ENCODE measurements at regions not wholly inside any gene's neighbourhood (a gene's known extent, or its start where the extent isn't known, plus 50 kb on each side); places are given as distances from the start of the nearest gene placed in this dataset.

DNA sequence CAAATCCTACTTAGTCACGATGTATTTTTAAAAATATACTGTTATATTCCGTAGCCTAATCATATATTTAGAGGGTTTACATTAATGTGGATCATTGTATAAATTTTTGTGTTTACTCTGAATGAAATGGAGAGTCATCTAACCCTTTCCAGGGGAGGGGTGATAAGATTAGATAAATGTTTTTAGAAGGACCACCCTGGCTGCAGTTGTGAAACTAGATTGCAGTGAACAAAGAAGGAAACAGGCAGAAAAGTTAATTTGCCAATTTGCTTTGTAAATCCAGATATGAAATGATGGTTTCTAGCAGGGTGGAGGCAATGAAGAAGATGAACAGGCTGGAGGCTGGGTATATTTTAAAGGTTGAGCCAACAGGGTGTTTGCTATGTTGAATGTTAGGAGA, 477.7 kb upstream of the ZMIZ1 start:
- no peak overlapping the region for H3K27ac Mint-ChIP-seq
- POLR2A ChIA-PET = no interaction called here
- H3K4me3 ChIP-seq (ENCODE audit: low read length) = no peak overlapping the region
- CTCF ChIA-PET = no interaction called here
- no peaks in the 10 kb centered on the region for H3K27me3 ChIP-seq (ENCODE audit: insufficient read depth, low read length, poor library complexity, severe bottlenecking)
- H3K27ac ChIP-seq (ENCODE audit: low read depth, low read length) = no peak overlapping the region
- no peaks in the 10 kb centered on the region for H3K4me1 ChIP-seq (ENCODE audit: insufficient read depth, low read length)
- no peaks in the 10 kb centered on the region for H3K9me3 ChIP-seq (ENCODE audit: low read length)
- no peaks in the 10 kb centered on the region for H3K4me1 Mint-ChIP-seq
- no peak for DNase-seq
- no peaks in the 10 kb centered on the region for H3K36me3 Mint-ChIP-seq
- H3K4me3 Mint-ChIP-seq = no peak overlapping the region
- no peaks in the 10 kb centered on the region for H3K36me3 ChIP-seq (ENCODE audit: insufficient read depth, low read length)
- H3K9me3 Mint-ChIP-seq = no peaks in the 10 kb centered on the region
- H3K27me3 Mint-ChIP-seq = peaks cover 6 to 11% of the 10 kb centered on the region in 2 donors

DNA sequence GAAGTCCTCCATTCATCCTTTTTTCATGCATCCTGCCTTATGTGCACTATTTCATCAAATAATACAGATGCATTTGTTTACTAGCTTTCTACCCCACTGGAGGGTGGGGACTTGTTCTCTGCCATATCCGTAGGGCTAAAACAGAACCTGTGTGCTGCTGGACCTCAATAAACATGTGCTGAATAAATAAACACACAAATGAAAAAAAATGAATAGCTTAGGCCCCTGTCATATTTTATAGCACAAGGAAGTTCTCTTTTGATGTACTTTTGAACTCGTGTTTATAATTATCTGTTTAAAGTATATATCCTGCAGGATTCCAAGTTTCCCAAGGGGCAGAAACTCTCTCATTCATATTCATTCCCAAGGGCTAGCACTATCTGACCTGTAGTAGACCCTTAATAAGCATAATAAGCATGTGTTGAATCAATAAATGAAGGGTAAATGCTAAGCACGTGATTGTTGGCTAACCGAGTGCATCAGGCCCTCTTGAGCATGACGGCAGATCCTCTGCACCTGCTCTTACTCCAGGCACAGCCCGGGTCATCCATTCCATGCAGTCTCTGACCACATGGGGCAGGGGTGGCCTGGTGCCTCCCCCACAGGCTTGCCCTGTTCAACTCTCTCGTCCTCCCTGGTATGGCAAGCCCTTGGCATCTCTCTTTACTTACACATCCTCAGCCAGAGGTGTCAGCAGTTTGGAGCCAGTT, 474.1 kb upstream of the ZMIZ1 start:
- no peaks in the 10 kb centered on the region for H3K36me3 ChIP-seq (ENCODE audit: insufficient read depth, low read length)
- no peaks in the 10 kb centered on the region for H3K27me3 ChIP-seq (ENCODE audit: insufficient read depth, low read length, poor library complexity, severe bottlenecking)
- Mint-ChIP-seq H3K4me3 (peak overlapping the region in 1 of 7 donors; percentile 52), H3K36me3 (no peaks in the 10 kb centered on the region), H3K9me3 (no peaks in the 10 kb centered on the region), H3K27me3 (peaks cover 12 to 28% of the 10 kb centered on the region in 2 donors), H3K4me1 (no peaks in the 10 kb centered on the region), H3K27ac (no peak overlapping the region)
- CTCF ChIA-PET = no interaction called here
- no peak overlapping the region for H3K27ac ChIP-seq (ENCODE audit: low read depth, low read length)
- no peaks in the 10 kb centered on the region for H3K9me3 ChIP-seq (ENCODE audit: low read length)
- DNase-seq = no peak
- POLR2A ChIA-PET = no interaction called here
- no peak overlapping the region for H3K4me3 ChIP-seq (ENCODE audit: low read length)
- no peaks in the 10 kb centered on the region for H3K4me1 ChIP-seq (ENCODE audit: insufficient read depth, low read length)

DNA sequence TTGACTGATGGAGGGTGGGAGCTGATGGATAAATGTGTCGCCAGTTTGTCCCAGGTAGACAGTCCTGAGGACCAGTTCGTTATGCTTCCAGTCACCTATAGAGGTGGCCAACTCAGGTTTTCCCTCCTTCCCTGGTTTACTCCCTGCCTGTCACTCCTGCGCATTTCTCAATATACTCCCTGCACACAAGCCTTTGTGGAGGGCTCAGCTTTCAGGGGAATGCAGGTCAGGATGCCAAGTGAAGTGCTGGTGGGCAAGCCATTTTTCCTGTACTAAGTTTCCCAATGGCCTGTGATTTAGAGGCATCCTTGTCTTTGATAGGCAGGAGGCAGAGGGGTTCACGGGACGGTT, 473.5 kb upstream of the ZMIZ1 start:
- H3K9me3 Mint-ChIP-seq = no peaks in the 10 kb centered on the region
- no peak for DNase-seq
- no peaks in the 10 kb centered on the region for H3K9me3 ChIP-seq (ENCODE audit: low read length)
- H3K36me3 Mint-ChIP-seq = no peaks in the 10 kb centered on the region
- no peak overlapping the region for H3K27ac Mint-ChIP-seq
- H3K27me3 Mint-ChIP-seq = peaks cover 12 to 28% of the 10 kb centered on the region in 2 donors
- H3K36me3 ChIP-seq (ENCODE audit: insufficient read depth, low read length) = no peaks in the 10 kb centered on the region
- ChIA-PET CTCF (no interaction called here), POLR2A (no interaction called here)
- no peaks in the 10 kb centered on the region for H3K4me1 ChIP-seq (ENCODE audit: insufficient read depth, low read length)
- no peaks in the 10 kb centered on the region for H3K4me1 Mint-ChIP-seq
- no peaks in the 10 kb centered on the region for H3K27me3 ChIP-seq (ENCODE audit: insufficient read depth, low read length, poor library complexity, severe bottlenecking)
- no peak overlapping the region for H3K27ac ChIP-seq (ENCODE audit: low read depth, low read length)
- no peak overlapping the region for H3K4me3 ChIP-seq (ENCODE audit: low read length)
- H3K4me3 Mint-ChIP-seq = peak overlapping the region in 1 of 7 donors; percentile 52

DNA sequence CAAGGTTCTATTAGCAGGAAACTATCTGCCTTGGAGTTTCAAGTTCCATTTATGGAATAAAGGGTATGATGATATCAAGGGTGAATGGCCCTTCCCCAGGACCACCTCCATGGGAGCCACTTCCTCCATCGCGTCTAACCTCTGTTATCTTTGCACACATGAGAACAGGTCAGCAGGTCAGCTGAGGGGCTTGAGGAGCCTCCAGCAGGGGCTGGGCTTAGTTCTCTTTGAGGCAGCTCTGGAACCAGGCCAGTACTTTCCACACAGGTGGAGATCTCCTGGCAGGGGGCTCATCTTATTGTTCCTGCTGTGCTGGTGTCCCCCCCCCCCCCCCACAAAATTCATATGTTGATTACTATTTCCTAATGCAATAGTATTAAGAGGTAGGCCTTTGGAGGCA, 472.2 kb upstream of the ZMIZ1 start:
- H3K9me3 Mint-ChIP-seq = no peaks in the 10 kb centered on the region
- no peak overlapping the region for H3K27ac Mint-ChIP-seq
- no peaks in the 10 kb centered on the region for H3K9me3 ChIP-seq (ENCODE audit: low read length)
- no peaks in the 10 kb centered on the region for H3K36me3 Mint-ChIP-seq
- H3K27me3 ChIP-seq (ENCODE audit: insufficient read depth, low read length, poor library complexity, severe bottlenecking) = no peaks in the 10 kb centered on the region
- no peak for DNase-seq
- no peak overlapping the region for H3K4me3 Mint-ChIP-seq
- no peak overlapping the region for H3K27ac ChIP-seq (ENCODE audit: low read depth, low read length)
- CTCF ChIA-PET = no interaction called here
- H3K36me3 ChIP-seq (ENCODE audit: insufficient read depth, low read length) = no peaks in the 10 kb centered on the region
- no peaks in the 10 kb centered on the region for H3K4me1 Mint-ChIP-seq
- H3K4me1 ChIP-seq (ENCODE audit: insufficient read depth, low read length) = no peaks in the 10 kb centered on the region
- POLR2A ChIA-PET = no interaction called here
- peaks cover 17 to 28% of the 10 kb centered on the region in 2 donors for H3K27me3 Mint-ChIP-seq
- no peak overlapping the region for H3K4me3 ChIP-seq (ENCODE audit: low read length)

DNA sequence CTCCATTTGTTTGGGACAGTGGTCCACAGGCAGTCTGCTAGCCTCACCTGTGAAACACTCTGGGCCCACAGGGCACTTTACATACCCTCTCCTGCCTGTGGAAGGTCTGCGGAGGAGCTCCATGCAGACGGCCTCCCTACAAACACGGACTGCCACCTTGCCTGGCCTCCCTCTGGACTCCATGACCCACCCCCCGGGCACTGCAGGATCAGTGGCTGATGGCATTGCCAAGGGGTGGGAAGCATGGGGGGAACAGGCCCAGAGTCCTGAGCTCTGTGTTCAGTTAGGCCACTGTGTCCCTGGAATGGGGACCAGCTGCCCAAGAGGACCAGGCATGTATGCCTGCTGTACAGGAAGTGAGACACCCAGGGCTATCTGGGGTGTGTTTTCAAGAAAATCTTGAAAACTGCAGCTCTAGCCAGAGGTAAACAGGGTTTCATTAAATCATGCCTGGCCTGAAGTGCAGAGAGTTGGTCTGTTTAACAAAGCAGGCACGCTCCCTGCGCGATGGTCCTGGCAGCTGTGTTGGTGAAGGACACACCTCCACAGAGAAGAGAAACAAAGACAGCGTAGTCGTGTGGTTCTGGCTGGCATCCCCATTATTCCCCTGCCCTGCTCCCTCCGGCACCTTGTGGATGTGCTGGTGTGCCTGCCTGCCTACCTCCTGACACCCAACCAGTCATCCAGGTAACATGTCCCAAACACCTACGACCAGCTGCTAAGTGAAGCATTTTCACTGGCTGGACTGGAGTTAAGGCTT, 470.8 kb upstream of the ZMIZ1 start:
- H3K4me1 Mint-ChIP-seq = no peaks in the 10 kb centered on the region
- no peaks in the 10 kb centered on the region for H3K36me3 Mint-ChIP-seq
- Histone ChIP-seq H3K9me3 (ENCODE audit: low read length) (no peaks in the 10 kb centered on the region), H3K4me3 (ENCODE audit: low read length) (no peak overlapping the region), H3K4me1 (ENCODE audit: insufficient read depth, low read length) (no peaks in the 10 kb centered on the region), H3K27ac (ENCODE audit: low read depth, low read length) (no peak overlapping the region), H3K27me3 (ENCODE audit: insufficient read depth, low read length, poor library complexity, severe bottlenecking) (no peaks in the 10 kb centered on the region), H3K36me3 (ENCODE audit: insufficient read depth, low read length) (no peaks in the 10 kb centered on the region)
- no peak for DNase-seq
- CTCF ChIA-PET = interaction anchor here (2.4 kb wide), 1 partner anchor 8 kb away, joined by 5 read pairs; no protein-coding TSS in a partner anchor
- POLR2A ChIA-PET = no interaction called here
- H3K9me3 Mint-ChIP-seq = no peaks in the 10 kb centered on the region
- peaks cover 17 to 23% of the 10 kb centered on the region in 2 donors for H3K27me3 Mint-ChIP-seq
- no peak overlapping the region for H3K4me3 Mint-ChIP-seq
- no peak overlapping the region for H3K27ac Mint-ChIP-seq

DNA sequence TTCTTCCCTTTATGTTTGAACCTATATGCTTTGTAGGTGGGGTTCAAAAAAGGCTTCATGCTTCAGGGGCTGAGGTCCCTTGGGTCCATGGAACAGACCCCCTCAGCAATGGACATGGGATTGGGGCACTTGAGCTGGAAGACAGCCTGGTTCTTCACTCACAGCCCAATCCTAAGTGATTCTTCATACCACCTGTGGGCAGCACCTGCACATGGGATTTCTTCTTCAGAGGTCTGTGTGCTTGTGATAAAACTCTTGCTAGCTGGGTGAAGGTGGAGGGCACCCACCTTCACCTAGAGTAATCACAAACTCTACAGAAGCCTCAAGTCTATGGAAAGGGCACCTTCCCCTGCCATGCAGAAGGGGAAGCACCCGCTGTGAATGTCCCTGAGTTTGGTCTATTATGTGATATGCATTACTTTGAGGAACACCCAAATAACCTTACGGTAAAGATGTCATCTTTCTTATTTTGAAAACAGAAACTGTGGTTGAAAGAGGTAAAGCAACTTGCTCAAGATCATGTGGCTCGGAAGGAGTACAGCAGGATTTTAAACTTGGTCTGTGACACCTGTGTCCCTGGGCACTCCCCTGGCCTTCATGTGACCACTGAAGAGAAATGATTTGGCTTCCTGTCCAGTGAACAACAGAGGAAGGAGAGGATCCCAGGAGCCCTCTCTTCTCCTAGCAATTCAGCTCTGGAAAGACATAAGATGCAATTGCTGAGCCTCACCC, 469.5 kb upstream of the ZMIZ1 start:
- H3K27me3 ChIP-seq (ENCODE audit: insufficient read depth, low read length, poor library complexity, severe bottlenecking) = no peaks in the 10 kb centered on the region
- POLR2A ChIA-PET = no interaction called here
- DNase-seq = no peak

DNA sequence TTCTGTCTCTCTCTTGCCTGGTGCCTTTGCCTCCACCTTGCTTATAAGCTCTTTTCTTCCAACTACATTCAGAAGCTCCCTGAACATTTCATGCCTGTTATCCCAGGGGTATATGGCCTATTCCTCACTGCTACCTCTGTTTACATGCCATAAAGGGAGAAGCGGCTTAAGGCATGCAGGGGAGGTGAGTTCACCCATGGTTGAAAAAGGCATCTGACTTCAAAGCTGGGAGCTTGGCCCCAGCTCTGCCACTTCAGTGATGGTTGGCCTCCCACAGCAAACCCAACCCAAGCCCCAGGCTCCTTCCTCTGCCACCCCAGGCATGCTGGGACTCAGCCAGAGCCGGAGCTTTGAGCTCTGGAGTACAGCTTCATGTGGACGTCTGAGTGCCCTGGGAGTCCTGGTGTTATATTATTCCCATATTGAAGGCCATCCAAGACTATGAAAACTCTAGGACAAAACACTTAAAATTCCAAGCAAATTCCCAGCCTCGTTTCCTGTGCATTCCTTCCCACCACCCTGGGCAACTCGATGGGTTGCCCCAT, 468.6 kb upstream of the ZMIZ1 start:
- Mint-ChIP-seq H3K4me1 (no peaks in the 10 kb centered on the region), H3K27me3 (peaks cover 21 to 23% of the 10 kb centered on the region in 2 donors), H3K9me3 (no peaks in the 10 kb centered on the region), H3K36me3 (no peaks in the 10 kb centered on the region), H3K4me3 (no peak overlapping the region), H3K27ac (no peak overlapping the region)
- Histone ChIP-seq H3K27ac (ENCODE audit: low read depth, low read length) (no peak overlapping the region), H3K27me3 (ENCODE audit: insufficient read depth, low read length, poor library complexity, severe bottlenecking) (no peaks in the 10 kb centered on the region), H3K9me3 (ENCODE audit: low read length) (no peaks in the 10 kb centered on the region), H3K36me3 (ENCODE audit: insufficient read depth, low read length) (no peaks in the 10 kb centered on the region), H3K4me1 (ENCODE audit: insufficient read depth, low read length) (no peaks in the 10 kb centered on the region), H3K4me3 (ENCODE audit: low read length) (no peak overlapping the region)
- CTCF ChIA-PET = interaction anchor here (2.4 kb wide), 1 partner anchor 10 kb away, joined by 5 read pairs; no protein-coding TSS in a partner anchor
- DNase-seq = no peak
- POLR2A ChIA-PET = no interaction called here

More for the DNA sequence above, 469.5 kb upstream of the ZMIZ1 start:
- H3K36me3 Mint-ChIP-seq = no peaks in the 10 kb centered on the region
- no peaks in the 10 kb centered on the region for H3K36me3 ChIP-seq (ENCODE audit: insufficient read depth, low read length)
- no peaks in the 10 kb centered on the region for H3K9me3 ChIP-seq (ENCODE audit: low read length)
- no peaks in the 10 kb centered on the region for H3K4me1 ChIP-seq (ENCODE audit: insufficient read depth, low read length)
- no peaks in the 10 kb centered on the region for H3K9me3 Mint-ChIP-seq
- no peaks in the 10 kb centered on the region for H3K4me1 Mint-ChIP-seq
- no peak overlapping the region for H3K4me3 Mint-ChIP-seq
- H3K27ac ChIP-seq (ENCODE audit: low read depth, low read length) = no peak overlapping the region
- peaks cover 21 to 23% of the 10 kb centered on the region in 2 donors for H3K27me3 Mint-ChIP-seq
- H3K27ac Mint-ChIP-seq = no peak overlapping the region
- H3K4me3 ChIP-seq (ENCODE audit: low read length) = no peak overlapping the region
- CTCF ChIA-PET = interaction anchor here (2.4 kb wide), 1 partner anchor 10 kb away, joined by 5 read pairs; no protein-coding TSS in a partner anchor

DNA sequence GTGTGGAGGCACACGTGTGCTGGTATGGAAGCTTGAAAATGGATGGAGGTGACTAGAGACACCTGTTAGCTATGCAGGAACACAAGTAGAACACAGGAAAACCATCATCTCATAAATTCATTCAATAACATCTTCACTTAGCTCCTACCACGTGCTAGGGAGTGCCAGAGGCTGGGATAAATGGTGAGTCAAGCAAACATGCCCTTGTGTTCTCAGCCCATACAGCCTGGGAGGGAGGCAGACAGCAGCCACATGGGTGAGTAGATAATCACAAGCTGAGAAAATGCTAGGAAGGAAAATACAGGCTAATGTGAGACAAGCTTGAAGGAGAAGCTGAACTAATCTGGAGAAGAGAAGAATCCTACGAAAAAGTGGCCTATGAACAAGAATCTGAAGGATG, 468.0 kb upstream of the ZMIZ1 start:
- no peaks in the 10 kb centered on the region for H3K4me1 ChIP-seq (ENCODE audit: insufficient read depth, low read length)
- H3K9me3 Mint-ChIP-seq = no peaks in the 10 kb centered on the region
- no peak overlapping the region for H3K27ac ChIP-seq (ENCODE audit: low read depth, low read length)
- H3K36me3 Mint-ChIP-seq = no peaks in the 10 kb centered on the region
- no peaks in the 10 kb centered on the region for H3K9me3 ChIP-seq (ENCODE audit: low read length)
- H3K4me3 ChIP-seq (ENCODE audit: low read length) = no peak overlapping the region
- H3K36me3 ChIP-seq (ENCODE audit: insufficient read depth, low read length) = no peaks in the 10 kb centered on the region
- no peaks in the 10 kb centered on the region for H3K4me1 Mint-ChIP-seq
- no peaks in the 10 kb centered on the region for H3K27me3 ChIP-seq (ENCODE audit: insufficient read depth, low read length, poor library complexity, severe bottlenecking)
- ChIA-PET CTCF (no interaction called here), POLR2A (no interaction called here)
- no peak overlapping the region for H3K27ac Mint-ChIP-seq
- peaks cover 18 to 20% of the 10 kb centered on the region in 2 donors for H3K27me3 Mint-ChIP-seq
- no peak for DNase-seq
- no peak overlapping the region for H3K4me3 Mint-ChIP-seq

Measured in CD8-positive, alpha-beta memory T cell (primary cell).